HG03025 (cell line): ENCODE measurements at regions not wholly inside any gene's neighbourhood (a gene's known extent, or its start where the extent isn't known, plus 50 kb on each side); places are given as distances from the start of the nearest gene placed in this dataset.
"Not testable (repeated sequence)": the region's sequence is repeated elsewhere in the genome, so short reads cannot be mapped to it uniquely, and the experiment has no call there.

Experiments
- ATAC-seq: cut with Tn5 transposase; IDR thresholded peaks from one replicate; pipeline ENCODE4 v1.9.1; 2021; ENCODE audit warnings: mild to moderate bottlenecking, moderate library complexity; ENCODE audit not compliant: unreplicated experiment, low FRiP score

- ATAC-seq = no peak
Measured at GRCh38 chr10:56109454-56109853, 251.6 kb downstream of the ZWINT start.

- no peak for ATAC-seq
Measured at GRCh38 chr10:56104923-56105322, 256.1 kb downstream of the ZWINT start.

GRCh38 chr10:56104487-56104886, 256.6 kb downstream of the ZWINT start:
- ATAC-seq = no peak

- ATAC-seq = no peak
Measured at GRCh38 chr10:56096226-56096517, 264.9 kb downstream of the ZWINT start.

GRCh38 chr10:56095506-56096225, 265.4 kb downstream of the ZWINT start:
- no peak for ATAC-seq

- ATAC-seq = not testable (repeated sequence)
Measured at GRCh38 chr10:56093645-56094044, 267.4 kb downstream of the ZWINT start.

GRCh38 chr10:56091872-56092271, 269.2 kb downstream of the ZWINT start:
- ATAC-seq = no peak

- no peak for ATAC-seq
Measured at GRCh38 chr10:56090914-56091540, 270.0 kb downstream of the ZWINT start.

GRCh38 chr10:56085406-56086122, 275.5 kb downstream of the ZWINT start:
- no peak for ATAC-seq

- ATAC-seq = no peak
Measured at GRCh38 chr10:56082169-56082568, 278.9 kb downstream of the ZWINT start.

GRCh38 chr10:56068473-56069263, 292.4 kb downstream of the ZWINT start:
- no peak for ATAC-seq

- ATAC-seq = no peak
Measured at GRCh38 chr10:56068040-56068439, 293.0 kb downstream of the ZWINT start.

- ATAC-seq = no peak
Measured at GRCh38 chr10:56063642-56064041, 297.4 kb downstream of the ZWINT start.

- ATAC-seq = no peak
Measured at GRCh38 chr10:56057860-56058259, 303.2 kb downstream of the ZWINT start.

GRCh38 chr10:56035489-56035888, 325.6 kb downstream of the ZWINT start:
- no peak for ATAC-seq

- no peak for ATAC-seq
Measured at GRCh38 chr10:56028298-56029132, 332.5 kb downstream of the ZWINT start.

GRCh38 chr10:56012101-56012500, 349.0 kb downstream of the ZWINT start:
- ATAC-seq = no peak

- ATAC-seq = no peak
Measured at GRCh38 chr10:56003555-56003954, 357.5 kb downstream of the ZWINT start.

GRCh38 chr10:55989188-55989587, 371.9 kb downstream of the ZWINT start:
- no peak for ATAC-seq

GRCh38 chr10:55979203-55979602, 381.9 kb downstream of the ZWINT start:
- no peak for ATAC-seq
